B cell (primary cell): ENCODE measurements at regions not wholly inside any gene's neighbourhood (a gene's known extent, or its start where the extent isn't known, plus 50 kb on each side); places are given as distances from the start of the nearest gene placed in this dataset.

ENCODE experiments used
- ATAC-seq: fragments of 200-7000 bp; cut with Tn5 transposase; one replicate; pipeline ENCODE4 v1.10.0; 2021; ENCODE audit warnings: low read depth, mild to moderate bottlenecking, moderate number of reproducible peaks, moderate library complexity
- CTCF ChIA-PET: fragments of 350-600 bp; sonication (Branson Sonifier 250); formaldehyde crosslinking; loops from one replicate; lab custom pipeline; 2021; ENCODE audit warnings: antibody characterized with exemption, inconsistent platforms; lab: Charles Lee
- POLR2A ChIA-PET: fragments of 350-600 bp; sonication (Branson Sonifier 250); formaldehyde crosslinking; loops from one replicate; lab custom pipeline; 2021; ENCODE audit warnings: antibody characterized with exemption; lab: Charles Lee
- DNase-seq: peaks from one replicate; pipeline ENCODE4 v3.0.0; 2013
- H2AFZ ChIP-seq: 2 replicates; pipeline ENCODE4 v1.6.1; 2012; ENCODE audit warnings: mild to moderate bottlenecking, low read depth, low read length; ENCODE audit not compliant: insufficient read depth, poor library complexity, severe bottlenecking
- H3K27ac ChIP-seq, 2 donors: 1 replicate in 1 of 2; 2 replicates in 1 of 2; pipeline ENCODE4 v1.5.1; 2012 to 2013; ENCODE audit warnings: low read length in 2 of 2, mild to moderate bottlenecking in 2 of 2, moderate library complexity in 1 of 2
- H3K27me3 ChIP-seq, 4 experiments: fragments of 200-600 bp in 1 of 4; sonication (generic) in 1 of 4; replicated peaks in 1 of 4; 1 replicate in 2 of 4; 2 replicates in 2 of 4; pipeline versions ENCODE4 v1.6.1 to v1.7.0; 2013 to 2016; ENCODE audit warnings: low read length in 3 of 4, mild to moderate bottlenecking in 2 of 4, mixed read lengths in 1 of 4, moderate library complexity in 1 of 4; ENCODE audit not compliant: insufficient read depth in 4 of 4, control insufficient read depth in 3 of 4; ENCODE audit errors: control extremely low read depth in 1 of 4
- H3K36me3 ChIP-seq, 2 experiments: replicated peaks in 1 of 2; 1 replicate in 1 of 2; 2 replicates in 1 of 2; pipeline versions ENCODE4 v1.6.1 to v1.7.1; 2013; ENCODE audit warnings: low read length in 1 of 2; ENCODE audit not compliant: insufficient read depth in 2 of 2, control insufficient read depth in 1 of 2; ENCODE audit errors: control extremely low read depth in 1 of 2, extremely low read depth in 1 of 2
- H3K4me1 ChIP-seq, 2 donors: fragments of 200-600 bp in 1 of 2; sonication (generic) in 1 of 2; 1 replicate in 1 of 2; 2 replicates in 1 of 2; pipeline versions ENCODE4 v1.5.1 to v1.6.1; 2013 to 2017; ENCODE audit warnings: low read length in 2 of 2; ENCODE audit not compliant: control insufficient read depth in 2 of 2, insufficient read depth in 2 of 2
- H3K4me2 ChIP-seq: replicated peaks from 2 replicates; pipeline ENCODE3; 2012; ENCODE audit warnings: mild to moderate bottlenecking, low read depth, low read length; ENCODE audit not compliant: poor library complexity, severe bottlenecking
- H3K4me3 ChIP-seq, 5 experiments: fragments of 200-600 bp in 1 of 5; sonication (generic) in 1 of 5; 1 replicate in 3 of 5; 2 replicates in 2 of 5; pipeline versions ENCODE4 v1.5.1 to v1.7.0; 2011 to 2016; ENCODE audit warnings: low read length in 4 of 5, mild to moderate bottlenecking in 4 of 5, low read depth in 2 of 5, control low read depth in 1 of 5, moderate library complexity in 1 of 5; ENCODE audit not compliant: insufficient read depth in 1 of 5; ENCODE audit errors: control extremely low read depth in 1 of 5, extremely low read depth in 1 of 5
- H3K79me2 ChIP-seq: fragments of 200-600 bp; sonication (generic); one replicate; pipeline ENCODE4 v1.6.0; 2016; ENCODE audit warnings: low read length; ENCODE audit not compliant: control insufficient read depth, insufficient read depth
- H3K9ac ChIP-seq: fragments of 200-600 bp; sonication (generic); 2 replicates; pipeline ENCODE4 v1.6.1; 2017; ENCODE audit warnings: mild to moderate bottlenecking, low read length, moderate library complexity
- H3K9me3 ChIP-seq, 3 donors: one replicate each; pipeline versions ENCODE4 v1.6.1 to v1.7.1; 2013; ENCODE audit warnings: low read length in 2 of 3; ENCODE audit not compliant: control insufficient read depth in 2 of 3, insufficient read depth in 1 of 3; ENCODE audit errors: control extremely low read depth in 1 of 3
- H4K20me1 ChIP-seq: 2 replicates; pipeline ENCODE4 v1.6.0; 2012; ENCODE audit warnings: mild to moderate bottlenecking, low read length; ENCODE audit not compliant: insufficient read depth, control insufficient read depth, poor library complexity, severe bottlenecking
- H3K27ac Mint-ChIP-seq: one replicate; pipeline ENCODE4 v1.8.0; 2021; ENCODE audit warnings: mixed read lengths
- H3K27me3 Mint-ChIP-seq: one replicate; pipeline ENCODE4 v1.8.0; 2021; ENCODE audit warnings: mixed read lengths
- H3K4me1 Mint-ChIP-seq: one replicate; pipeline ENCODE4 v1.8.0; 2021; ENCODE audit warnings: mixed read lengths
- H3K4me3 Mint-ChIP-seq: one replicate; pipeline ENCODE4 v1.8.0; 2021; ENCODE audit warnings: mixed read lengths
- H3K9me3 Mint-ChIP-seq: one replicate; pipeline ENCODE4 v1.8.0; 2022; ENCODE audit warnings: mixed read lengths; ENCODE audit not compliant: insufficient read depth
- EZH2 ChIP-seq: IDR thresholded peaks from 2 replicates; pipeline ENCODE4 v1.6.1; 2012; ENCODE audit warnings: borderline replicate concordance, low read depth, mild to moderate bottlenecking, moderate library complexity, low read length; ENCODE audit not compliant: insufficient read depth, poor library complexity, severe bottlenecking
- WGBS: methylation state at CpG from one replicate; pipeline ENCODE4 v1.1.5; 2013; ENCODE audit warnings: missing lambda C conversion rate; ENCODE audit not compliant: insufficient coverage; 5-methylcytosine and 5-hydroxymethylcytosine counted together
- intact Hi-C: fragments of 100-400 bp; cut with micrococcal nuclease; formaldehyde crosslinking; loops from one replicate; pipeline ENCODE4 v1.10.0; 2022
- TF ChIP-seq, protein P1 (sequence below): fragments of 200-600 bp; IDR thresholded peaks from one replicate; pipeline ENCODE4 v1.8.0; 2022; ENCODE audit warnings: antibody characterized with exemption, mild to moderate bottlenecking

DNA sequence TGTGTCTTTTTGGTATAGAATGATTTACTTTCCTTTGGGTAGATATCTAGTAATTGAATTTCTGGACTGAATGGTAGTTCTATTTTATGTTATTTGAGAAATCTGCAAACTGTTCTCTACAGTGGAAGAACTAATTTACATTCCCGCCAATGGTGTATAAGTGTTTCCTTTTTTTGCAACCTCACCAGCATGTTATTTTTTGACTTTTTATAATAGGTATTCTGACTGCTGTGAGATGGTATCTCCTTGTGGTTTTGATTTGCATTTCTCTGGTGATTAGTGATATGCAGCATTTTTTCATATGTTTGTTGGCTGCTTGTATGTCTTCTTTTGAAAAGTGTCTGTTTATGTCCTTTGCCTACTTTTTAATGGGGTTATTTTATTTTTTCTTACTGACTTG, 607.2 kb downstream of the OTOL1 start:
- H3K27ac Mint-ChIP-seq = no peak overlapping the region
- DNase-seq (no peak), ATAC-seq (no peak)
- no peaks in the 10 kb centered on the region for H3K4me1 Mint-ChIP-seq
- H3K27me3 ChIP-seq = no peaks in the 10 kb centered on the region
- TF ChIP-seq, protein P1, sequence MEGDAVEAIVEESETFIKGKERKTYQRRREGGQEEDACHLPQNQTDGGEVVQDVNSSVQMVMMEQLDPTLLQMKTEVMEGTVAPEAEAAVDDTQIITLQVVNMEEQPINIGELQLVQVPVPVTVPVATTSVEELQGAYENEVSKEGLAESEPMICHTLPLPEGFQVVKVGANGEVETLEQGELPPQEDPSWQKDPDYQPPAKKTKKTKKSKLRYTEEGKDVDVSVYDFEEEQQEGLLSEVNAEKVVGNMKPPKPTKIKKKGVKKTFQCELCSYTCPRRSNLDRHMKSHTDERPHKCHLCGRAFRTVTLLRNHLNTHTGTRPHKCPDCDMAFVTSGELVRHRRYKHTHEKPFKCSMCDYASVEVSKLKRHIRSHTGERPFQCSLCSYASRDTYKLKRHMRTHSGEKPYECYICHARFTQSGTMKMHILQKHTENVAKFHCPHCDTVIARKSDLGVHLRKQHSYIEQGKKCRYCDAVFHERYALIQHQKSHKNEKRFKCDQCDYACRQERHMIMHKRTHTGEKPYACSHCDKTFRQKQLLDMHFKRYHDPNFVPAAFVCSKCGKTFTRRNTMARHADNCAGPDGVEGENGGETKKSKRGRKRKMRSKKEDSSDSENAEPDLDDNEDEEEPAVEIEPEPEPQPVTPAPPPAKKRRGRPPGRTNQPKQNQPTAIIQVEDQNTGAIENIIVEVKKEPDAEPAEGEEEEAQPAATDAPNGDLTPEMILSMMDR = no peak
- TF ChIP-seq EZH2 = no peak
- H3K4me2 ChIP-seq = no peak overlapping the region
- ChIA-PET CTCF (no interaction called here), POLR2A (no interaction called here)
- intact Hi-C loops = no loop called here
- H4K20me1 ChIP-seq = no peaks in the 10 kb centered on the region
- no peaks in the 10 kb centered on the region for H3K27me3 Mint-ChIP-seq
- H3K4me3 Mint-ChIP-seq = no peak overlapping the region
- no peaks in the 10 kb centered on the region for H3K4me1 ChIP-seq
- H2AFZ ChIP-seq = no peak overlapping the region
- no peak overlapping the region for H3K27ac ChIP-seq
- no peak overlapping the region for H3K9ac ChIP-seq
- no peaks in the 10 kb centered on the region for H3K79me2 ChIP-seq
- H3K36me3 ChIP-seq = no peaks in the 10 kb centered on the region
- H3K9me3 ChIP-seq = no peaks in the 10 kb centered on the region
- no CpG with 5 or more reads among the region's 1 CpG for WGBS
- peaks cover 4% of the 10 kb centered on the region for H3K9me3 Mint-ChIP-seq
- no peak overlapping the region for H3K4me3 ChIP-seq

DNA sequence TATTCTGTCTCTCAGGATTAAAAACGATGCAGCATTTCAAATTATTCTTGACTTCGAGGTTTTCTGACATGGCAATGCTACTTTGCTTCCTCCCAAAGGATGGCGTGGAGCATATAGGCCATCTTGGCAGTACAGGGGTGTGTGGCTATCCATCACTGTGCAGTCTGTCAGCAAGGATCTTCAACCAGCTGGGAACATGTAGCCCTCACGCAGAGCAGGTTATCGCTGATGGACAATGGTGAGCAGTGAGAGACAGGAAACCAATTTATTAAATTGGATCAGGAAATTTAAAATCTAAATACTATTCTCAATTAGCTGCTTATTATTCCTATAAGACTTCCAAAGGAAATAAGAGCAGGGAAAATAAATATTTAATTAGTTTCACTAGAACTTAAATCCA, 615.3 kb downstream of the OTOL1 start:
- Mint-ChIP-seq H3K27me3 (no peaks in the 10 kb centered on the region), H3K4me1 (no peaks in the 10 kb centered on the region), H3K27ac (no peak overlapping the region), H3K9me3 (no peaks in the 10 kb centered on the region), H3K4me3 (no peak overlapping the region)
- POLR2A ChIA-PET = no interaction called here
- Histone ChIP-seq H4K20me1 (no peaks in the 10 kb centered on the region), H3K27me3 (no peaks in the 10 kb centered on the region), H3K9me3 (no peaks in the 10 kb centered on the region), H3K4me3 (no peak overlapping the region), H3K4me2 (no peak overlapping the region), H3K27ac (no peak overlapping the region), H3K36me3 (no peaks in the 10 kb centered on the region), H3K79me2 (no peaks in the 10 kb centered on the region), H2AFZ (no peak overlapping the region), H3K4me1 (no peaks in the 10 kb centered on the region), H3K9ac (no peak overlapping the region)
- intact Hi-C loops = no loop called here
- no peak for ATAC-seq
- TF ChIP-seq EZH2 = no peak
- TF ChIP-seq, protein P1 = no peak
- CTCF ChIA-PET = no interaction called here
- 88% methylated on average over 2 of the region's 5 CpGs for WGBS
- no peak for DNase-seq
